ENCODE measurements at regions not wholly inside any gene's neighbourhood (a gene's known extent, or its start where the extent isn't known, plus 50 kb on each side); places are given as distances from the start of the nearest gene placed in this dataset.
"Not testable (repeated sequence)": the region's sequence is repeated elsewhere in the genome, so short reads cannot be mapped to it uniquely, and the experiment has no call there.

- no peak for DNase-seq
- TF ChIP-seq GATA1 (IDR thresholded peaks at IDR 0.05; ENCODE audit: low read depth, low read length), result no peak
- TF ChIP-seq POLR2A (IDR thresholded peaks at IDR 0.05; ENCODE audit: low read length), result no peak
These were observed 110.7 kb downstream of the UTRN start for GRCh38 chr6:144395826-144396225.

GRCh38 chr6:144397141-144397540, 112.0 kb downstream of the UTRN start:
- no peak for DNase-seq

GRCh38 chr6:144400321-144400720, 115.2 kb downstream of the UTRN start:
- TF ChIP-seq POLR2A (IDR thresholded peaks at IDR 0.05; ENCODE audit: low read length) (no peak), GATA1 (IDR thresholded peaks at IDR 0.05; ENCODE audit: low read depth, low read length) (no peak)

More at GRCh38 chr6:144397141-144397540, 112.0 kb downstream of the UTRN start:
- TF ChIP-seq POLR2A (IDR thresholded peaks at IDR 0.05; ENCODE audit: low read length), result no peak
- TF ChIP-seq GATA1 (IDR thresholded peaks at IDR 0.05; ENCODE audit: low read depth, low read length), result no peak

GRCh38 chr6:144401736-144402733, 116.9 kb downstream of the UTRN start:
- TF ChIP-seq GATA1 (IDR thresholded peaks at IDR 0.05; ENCODE audit: low read depth, low read length), result no peak
- no peak for TF ChIP-seq POLR2A (IDR thresholded peaks at IDR 0.05; ENCODE audit: low read length)
- DNase-seq, result no peak

More at GRCh38 chr6:144400321-144400720, 115.2 kb downstream of the UTRN start:
- no peak for DNase-seq

GRCh38 chr6:144402750-144403149, 117.6 kb downstream of the UTRN start:
- TF ChIP-seq POLR2A (IDR thresholded peaks at IDR 0.05; ENCODE audit: low read length) (no peak), GATA1 (IDR thresholded peaks at IDR 0.05; ENCODE audit: low read depth, low read length) (no peak)

GRCh38 chr6:144405163-144405562, 120.0 kb downstream of the UTRN start:
- no peak for TF ChIP-seq GATA1 (IDR thresholded peaks at IDR 0.05; ENCODE audit: low read depth, low read length)
- no peak for TF ChIP-seq POLR2A (IDR thresholded peaks at IDR 0.05; ENCODE audit: low read length)
- DNase-seq, result no peak

More at GRCh38 chr6:144402750-144403149, 117.6 kb downstream of the UTRN start:
- no peak for DNase-seq

- no peak for TF ChIP-seq POLR2A (IDR thresholded peaks at IDR 0.05; ENCODE audit: low read length)
- TF ChIP-seq GATA1 (IDR thresholded peaks at IDR 0.05; ENCODE audit: low read depth, low read length), result no peak
- DNase-seq, result no peak
These were observed 121.7 kb downstream of the UTRN start for GRCh38 chr6:144406796-144407195.

- DNase-seq, result no peak
- TF ChIP-seq GATA1 (IDR thresholded peaks at IDR 0.05; ENCODE audit: low read depth, low read length), result no peak
- TF ChIP-seq POLR2A (IDR thresholded peaks at IDR 0.05; ENCODE audit: low read length), result no peak
These were observed 123.0 kb downstream of the UTRN start for GRCh38 chr6:144408161-144408560.

GRCh38 chr6:144410059-144410458, 124.9 kb downstream of the UTRN start:
- no peak for TF ChIP-seq GATA1 (IDR thresholded peaks at IDR 0.05; ENCODE audit: low read depth, low read length)
- no peak for TF ChIP-seq POLR2A (IDR thresholded peaks at IDR 0.05; ENCODE audit: low read length)

GRCh38 chr6:144410574-144410973, 125.4 kb downstream of the UTRN start:
- not testable (repeated sequence) for DNase-seq

More at GRCh38 chr6:144410059-144410458, 124.9 kb downstream of the UTRN start:
- no peak for DNase-seq

- no peak for TF ChIP-seq GATA1 (IDR thresholded peaks at IDR 0.05; ENCODE audit: low read depth, low read length)
- DNase-seq, result no peak
These were observed 126.5 kb downstream of the UTRN start for GRCh38 chr6:144411531-144412165.

GRCh38 chr6:144413418-144413817, 128.3 kb downstream of the UTRN start:
- DNase-seq, result no peak
- no peak for TF ChIP-seq POLR2A (IDR thresholded peaks at IDR 0.05; ENCODE audit: low read length)
- no peak for TF ChIP-seq GATA1 (IDR thresholded peaks at IDR 0.05; ENCODE audit: low read depth, low read length)

- no peak for DNase-seq
- TF ChIP-seq POLR2A (IDR thresholded peaks at IDR 0.05; ENCODE audit: low read length) (no peak), GATA1 (IDR thresholded peaks at IDR 0.05; ENCODE audit: low read depth, low read length) (no peak)
These were observed 129.9 kb downstream of the UTRN start for GRCh38 chr6:144415014-144415413.

- no peak for DNase-seq
- TF ChIP-seq GATA1 (IDR thresholded peaks at IDR 0.05; ENCODE audit: low read depth, low read length) (no peak), POLR2A (IDR thresholded peaks at IDR 0.05; ENCODE audit: low read length) (no peak)
These were observed 130.7 kb downstream of the UTRN start for GRCh38 chr6:144415835-144416237.
